Suprapubic skin (tissue), 4 donors: ENCODE measurements at regions not wholly inside any gene's neighbourhood (a gene's known extent, or its start where the extent isn't known, plus 50 kb on each side); places are given as distances from the start of the nearest gene placed in this dataset.

Source experiments
- POLR2A ChIP-seq, 2 donors: fragments of 450-650 bp; IDR thresholded peaks; one replicate each; pipeline ENCODE4 v1.6.1; 2017; ENCODE audit warnings: antibody characterized with exemption in 2 of 2, mild to moderate bottlenecking in 2 of 2, moderate library complexity in 2 of 2
- POLR2AphosphoS5 ChIP-seq, 3 donors: sonication (generic); formaldehyde crosslinking; IDR thresholded peaks; one replicate each; pipeline ENCODE4 v1.6.1; 2017; ENCODE audit warnings: antibody characterized with exemption in 3 of 3
- TF ChIP-seq, protein P1 (sequence below), 2 donors: fragments of 200-600 bp in 1 of 2; fragments of 450-650 bp in 1 of 2; sonication (generic) in 1 of 2; IDR thresholded peaks; one replicate each; pipeline ENCODE4 v1.5.1; 2016 to 2019; ENCODE audit warnings: antibody characterized with exemption in 2 of 2, mild to moderate bottlenecking in 1 of 2, moderate library complexity in 1 of 2

DNA sequence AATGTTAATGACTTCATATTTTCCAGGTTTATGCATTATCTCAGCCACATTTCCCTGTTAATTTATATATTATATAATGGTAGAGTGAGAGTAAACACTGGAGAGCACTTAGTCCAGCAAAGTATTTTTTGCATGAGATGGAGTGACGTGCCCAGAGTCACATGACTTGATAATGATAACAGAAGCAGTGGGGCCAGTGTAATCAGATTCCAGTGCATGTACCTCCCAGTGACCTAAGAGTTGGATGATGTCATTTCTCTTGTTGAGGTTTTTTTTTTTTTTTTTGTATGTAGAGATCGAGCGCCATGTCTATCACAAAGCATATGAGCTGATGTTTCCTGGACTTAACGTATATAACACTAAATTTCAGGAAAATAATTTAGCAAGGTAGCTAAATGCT is 375.3 kb downstream of the CNTN6 start:
- TF ChIP-seq, protein P1, sequence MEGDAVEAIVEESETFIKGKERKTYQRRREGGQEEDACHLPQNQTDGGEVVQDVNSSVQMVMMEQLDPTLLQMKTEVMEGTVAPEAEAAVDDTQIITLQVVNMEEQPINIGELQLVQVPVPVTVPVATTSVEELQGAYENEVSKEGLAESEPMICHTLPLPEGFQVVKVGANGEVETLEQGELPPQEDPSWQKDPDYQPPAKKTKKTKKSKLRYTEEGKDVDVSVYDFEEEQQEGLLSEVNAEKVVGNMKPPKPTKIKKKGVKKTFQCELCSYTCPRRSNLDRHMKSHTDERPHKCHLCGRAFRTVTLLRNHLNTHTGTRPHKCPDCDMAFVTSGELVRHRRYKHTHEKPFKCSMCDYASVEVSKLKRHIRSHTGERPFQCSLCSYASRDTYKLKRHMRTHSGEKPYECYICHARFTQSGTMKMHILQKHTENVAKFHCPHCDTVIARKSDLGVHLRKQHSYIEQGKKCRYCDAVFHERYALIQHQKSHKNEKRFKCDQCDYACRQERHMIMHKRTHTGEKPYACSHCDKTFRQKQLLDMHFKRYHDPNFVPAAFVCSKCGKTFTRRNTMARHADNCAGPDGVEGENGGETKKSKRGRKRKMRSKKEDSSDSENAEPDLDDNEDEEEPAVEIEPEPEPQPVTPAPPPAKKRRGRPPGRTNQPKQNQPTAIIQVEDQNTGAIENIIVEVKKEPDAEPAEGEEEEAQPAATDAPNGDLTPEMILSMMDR (IDR thresholded peaks at IDR 0.05) = no peak
- TF ChIP-seq POLR2A (IDR thresholded peaks at IDR 0.05) (no peak), POLR2AphosphoS5 (IDR thresholded peaks at IDR 0.05) (no peak)
